Brain microvascular endothelial cell (primary cell): ENCODE measurements at regions not wholly inside any gene's neighbourhood (a gene's known extent, or its start where the extent isn't known, plus 50 kb on each side); places are given as distances from the start of the nearest gene placed in this dataset.

Experiments used
- DNase-seq: peaks from one replicate; pipeline ENCODE4 v3.0.0-alpha.2; 2020
- H3K27ac ChIP-seq: fragments of 250-450 bp; sonication (Bioruptor Pico); 2 replicates; pipeline ENCODE4 v1.5.1; 2020; ENCODE audit warnings: mild to moderate bottlenecking, moderate library complexity
- H3K27me3 ChIP-seq: fragments of 250-450 bp; sonication (Bioruptor Pico); replicated peaks from 2 replicates; pipeline ENCODE4 v1.5.1; 2020; ENCODE audit warnings: mild to moderate bottlenecking
- H3K36me3 ChIP-seq: fragments of 250-450 bp; sonication (Bioruptor Pico); replicated peaks from 2 replicates; pipeline ENCODE4 v1.5.1; 2020; ENCODE audit warnings: mild to moderate bottlenecking
- H3K4me3 ChIP-seq: 2 replicates; pipeline ENCODE4 v1.5.1; 2011; ENCODE audit warnings: low read depth, mild to moderate bottlenecking, control low read depth, low read length, moderate library complexity
- CTCF ChIP-seq: IDR thresholded peaks from 2 replicates; pipeline ENCODE4 v1.5.1; 2011; ENCODE audit warnings: low read depth, mild to moderate bottlenecking, moderate library complexity, low read length, control low read depth, inconsistent platforms; ENCODE audit errors: missing control alignments
- in situ Hi-C: cut with HindIII; loops from 2 replicates; pipeline ENCODE4 v1.10.0; 2017; ENCODE audit warnings: low sequenced_read_pairs, low pct_ligation_motif_present

- TF ChIP-seq CTCF = no peak
- Histone ChIP-seq H3K36me3 (no peaks in the 10 kb centered on the region), H3K27ac (no peak overlapping the region), H3K27me3 (no peaks in the 10 kb centered on the region), H3K4me3 (no peak overlapping the region)
- peak; percentile 11 for DNase-seq
- in situ Hi-C loops = no loop called here
These were observed 83.1 kb upstream of the PHACTR2 start for GRCh38 chr6:143594647-143595046.

- no peak overlapping the region for H3K4me3 ChIP-seq
- no peaks in the 10 kb centered on the region for H3K36me3 ChIP-seq
- in situ Hi-C loops = no loop called here
- peak; percentile 57 for TF ChIP-seq CTCF
- no peak overlapping the region for H3K27ac ChIP-seq
- DNase-seq = no peak
- no peaks in the 10 kb centered on the region for H3K27me3 ChIP-seq
These were observed 80.8 kb upstream of the FUCA2 start for GRCh38 chr6:143592335-143592734.

GRCh38 chr6:143591441-143591840, 79.9 kb upstream of the FUCA2 start:
- no peak for TF ChIP-seq CTCF
- in situ Hi-C loops = no loop called here

GRCh38 chr6:143589162-143589561, 77.6 kb upstream of the FUCA2 start:
- Histone ChIP-seq H3K36me3 (no peaks in the 10 kb centered on the region), H3K27ac (no peak overlapping the region), H3K27me3 (no peaks in the 10 kb centered on the region), H3K4me3 (no peak overlapping the region)
- in situ Hi-C loops = no loop called here
- TF ChIP-seq CTCF = no peak
- DNase-seq = no peak

More at GRCh38 chr6:143591441-143591840, 79.9 kb upstream of the FUCA2 start:
- Histone ChIP-seq H3K36me3 (no peaks in the 10 kb centered on the region), H3K4me3 (no peak overlapping the region), H3K27ac (no peak overlapping the region), H3K27me3 (no peaks in the 10 kb centered on the region)
- no peak for DNase-seq

GRCh38 chr6:143586557-143586956, 75.0 kb upstream of the FUCA2 start:
- Histone ChIP-seq H3K4me3 (no peak overlapping the region), H3K27me3 (no peaks in the 10 kb centered on the region), H3K27ac (no peak overlapping the region), H3K36me3 (no peaks in the 10 kb centered on the region)
- no peak for DNase-seq
- TF ChIP-seq CTCF = no peak
- in situ Hi-C loops = no loop called here

- H3K4me3 ChIP-seq = no peak overlapping the region
- DNase-seq = no peak
- no peak overlapping the region for H3K27ac ChIP-seq
- in situ Hi-C loops = no loop called here
- H3K27me3 ChIP-seq = no peaks in the 10 kb centered on the region
- no peaks in the 10 kb centered on the region for H3K36me3 ChIP-seq
- TF ChIP-seq CTCF = no peak
These were observed 74.2 kb upstream of the FUCA2 start for GRCh38 chr6:143585716-143586115.
